ENCODE measurements at regions not wholly inside any gene's neighbourhood (a gene's known extent, or its start where the extent isn't known, plus 50 kb on each side); places are given as distances from the start of the nearest gene placed in this dataset.
"Not testable (repeated sequence)": the region's sequence is repeated elsewhere in the genome, so short reads cannot be mapped to it uniquely, and the experiment has no call there.

- not testable (repeated sequence) for TF ChIP-seq CTCF (conservative IDR thresholded peaks at IDR 0.05; ENCODE audit: low read depth, low read length); EZH2 (IDR thresholded peaks at IDR 0.05; ENCODE audit: borderline replicate concordance, low read depth, low read length, poor library complexity, severe bottlenecking)
Measured at GRCh38 chr13:69018173-69018572, 1089.5 kb upstream of the ATXN8OS start.

All from A673 (cell line).